SK-MEL-5 (cell line): ENCODE measurements at regions not wholly inside any gene's neighbourhood (a gene's known extent, or its start where the extent isn't known, plus 50 kb on each side); places are given as distances from the start of the nearest gene placed in this dataset.
"Not testable (repeated sequence)": the region's sequence is repeated elsewhere in the genome, so short reads cannot be mapped to it uniquely, and the experiment has no call there.

Experiments
- DNase-seq: peaks from one replicate; pipeline ENCODE4 v3.0.0-alpha.2; 2016; ENCODE audit warnings: low read depth, low spot score
- in situ Hi-C: cut with HindIII; loops from 2 replicates; pipeline ENCODE4 v1.10.0; 2016; ENCODE audit warnings: low sequenced_read_pairs, high pct_unique_total_duplicates, low pct_unique_long_range_greater_than_20kb

DNA sequence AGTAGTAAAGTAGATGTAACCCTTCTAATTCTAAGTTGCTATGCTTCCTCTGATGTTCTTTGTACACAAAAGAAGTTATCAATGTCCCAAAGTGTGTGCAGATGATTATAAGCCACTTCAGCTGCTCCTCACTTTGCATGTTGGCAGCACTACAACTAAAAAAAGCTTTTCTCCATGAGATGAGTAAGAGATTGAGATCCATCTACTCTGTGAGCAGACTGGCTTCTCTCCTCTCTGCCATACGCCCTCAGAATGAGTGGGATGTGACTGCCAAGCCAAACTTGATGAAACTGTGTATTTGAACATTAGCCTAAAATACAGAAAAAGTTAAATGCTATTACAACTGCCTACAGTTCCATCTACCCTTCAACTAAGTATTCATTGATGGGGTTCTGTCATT lies 102.9 kb upstream of the ETV1 start:
- in situ Hi-C loops: no loop called here
- DNase-seq: no peak

DNA sequence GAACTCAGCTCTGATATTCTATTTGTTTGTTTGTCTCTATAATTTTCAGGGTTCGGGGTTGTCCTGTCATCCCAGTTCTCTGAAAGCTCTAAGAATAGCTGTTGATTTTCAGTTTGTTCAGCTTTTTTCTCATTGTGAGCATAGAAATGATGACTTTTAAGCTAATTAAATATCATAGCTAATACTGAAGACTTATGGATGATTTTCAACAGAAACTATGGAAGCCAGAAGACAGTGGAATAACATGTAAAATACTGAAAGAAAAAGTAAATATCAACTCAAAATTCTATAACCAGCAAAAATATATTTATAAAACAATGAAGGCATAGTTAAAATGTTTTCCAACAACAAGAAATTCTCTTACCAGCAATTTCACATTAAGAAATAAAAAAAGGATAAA lies 96.4 kb upstream of the ETV1 start:
- peak; percentile 9 for DNase-seq
- in situ Hi-C loops: no loop called here

DNA sequence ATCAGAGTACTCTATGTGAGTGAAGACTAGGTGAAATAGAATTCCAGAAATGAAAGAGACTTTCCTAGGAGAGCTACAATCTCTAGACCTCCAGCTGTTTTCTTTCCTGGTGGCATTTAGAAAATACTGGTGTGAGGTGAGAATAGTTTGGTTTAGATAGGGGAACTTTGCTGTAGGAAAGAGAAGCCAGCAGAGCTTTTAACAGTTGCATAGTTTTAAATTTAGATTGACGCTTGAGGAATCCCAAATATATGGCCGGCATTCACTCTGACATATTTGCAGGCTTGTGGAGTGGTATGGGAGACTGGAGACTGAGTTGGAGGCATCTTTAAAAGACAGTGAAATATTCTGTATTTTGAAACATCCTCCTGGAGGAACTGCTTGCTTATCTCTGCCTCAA lies 94.3 kb upstream of the ETV1 start:
- DNase-seq: no peak
- in situ Hi-C loops: no loop called here

DNA sequence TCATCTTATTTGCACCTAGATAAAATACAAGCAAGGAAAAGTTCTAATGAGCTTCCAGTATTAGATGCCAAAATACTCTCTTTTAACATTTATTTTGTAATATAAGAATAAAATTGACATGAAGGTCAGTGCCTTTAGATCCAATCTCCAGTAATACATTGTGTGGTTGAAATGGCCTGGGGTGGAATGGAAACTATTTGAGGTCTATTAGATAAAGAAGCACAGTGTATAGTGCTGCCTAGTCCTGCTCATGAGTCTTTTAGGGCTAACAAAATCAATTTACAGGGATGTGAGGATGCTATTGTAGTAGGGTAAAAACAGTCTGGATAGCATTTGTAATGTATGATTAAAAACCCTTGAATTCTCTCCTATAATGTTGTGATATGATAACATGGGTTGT lies 84.5 kb upstream of the ETV1 start:
- DNase-seq: peak; percentile 88
- in situ Hi-C loops: no loop called here

DNA sequence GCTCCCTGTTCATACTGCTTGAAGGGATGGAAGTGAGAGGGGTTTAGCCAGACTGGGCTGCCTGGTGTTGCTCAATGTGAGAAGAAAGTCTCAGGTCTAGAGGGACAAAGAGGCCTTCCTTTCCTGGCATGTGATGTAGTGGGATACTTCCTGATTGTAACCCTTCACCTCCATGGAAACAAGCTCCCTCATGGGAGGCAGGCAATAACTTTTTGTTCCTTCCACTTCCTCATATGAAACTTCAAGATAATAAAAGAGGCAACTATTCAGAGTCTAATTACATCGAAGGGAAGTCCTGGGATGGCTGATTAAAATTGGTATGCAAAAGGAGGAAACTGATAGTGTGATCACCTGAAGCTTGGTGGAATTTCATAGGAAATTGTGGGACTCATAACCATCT lies 84.1 kb upstream of the ETV1 start:
- in situ Hi-C loops: no loop called here
- peak; percentile 49 for DNase-seq

DNA sequence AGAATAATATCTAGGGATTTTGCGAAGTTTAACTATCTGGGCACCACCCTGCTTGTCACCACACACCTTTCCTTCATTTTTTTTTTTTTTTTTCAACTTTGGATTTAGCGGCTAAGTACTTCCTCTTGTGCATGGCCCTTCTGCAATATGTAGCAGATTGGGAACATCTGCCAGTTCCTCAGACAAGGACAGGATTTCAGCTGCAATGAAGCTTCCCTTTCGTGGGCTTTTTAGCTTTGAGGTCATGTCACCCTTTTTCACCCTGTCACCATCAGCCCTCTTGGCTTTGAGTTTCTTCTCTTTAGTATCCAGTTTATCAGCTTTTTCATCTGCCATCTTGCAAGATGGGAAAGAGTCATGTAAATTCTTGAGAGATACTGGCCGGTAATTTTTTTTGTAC lies 81.6 kb upstream of the ETV1 start:
- in situ Hi-C loops: no loop called here
- no peak for DNase-seq

DNA sequence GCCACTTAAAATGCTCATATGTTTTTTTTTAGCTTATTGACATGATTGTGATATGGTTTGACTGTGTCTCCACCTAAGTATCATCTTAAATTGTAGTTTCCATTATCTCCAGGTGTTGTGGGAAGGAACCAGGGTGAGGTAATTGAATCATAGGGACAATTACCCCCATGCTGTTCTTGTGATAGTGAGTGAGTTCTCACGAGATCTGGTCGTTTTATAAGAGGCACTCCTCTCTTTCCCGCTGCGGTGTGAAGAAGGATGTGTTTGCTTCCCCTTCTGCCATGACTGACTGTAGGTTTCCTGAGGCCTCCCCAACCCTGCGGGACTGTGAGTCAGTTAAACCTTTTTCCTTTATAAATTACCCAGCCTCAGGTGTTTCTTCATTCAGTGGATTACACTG lies 80.5 kb upstream of the ETV1 start:
- in situ Hi-C loops: no loop called here
- DNase-seq: no peak

DNA sequence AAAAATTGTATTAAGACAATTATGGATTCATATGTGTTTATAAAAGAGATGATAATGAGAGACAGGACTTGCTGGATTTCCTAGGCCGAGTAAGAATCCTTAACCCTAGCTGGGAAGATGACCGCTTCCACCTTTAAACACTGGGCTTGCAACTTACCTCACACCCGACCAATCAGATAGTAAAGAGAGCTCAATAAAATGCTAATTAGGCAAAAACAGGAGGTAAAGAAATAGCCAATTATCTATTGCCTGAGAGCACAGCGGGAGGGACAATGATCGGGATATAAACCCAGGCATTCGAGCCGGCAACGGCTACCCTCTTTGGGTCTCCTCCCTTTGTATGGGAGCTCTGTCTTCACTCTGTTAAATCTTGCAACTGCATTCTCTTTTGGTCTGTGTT lies 77.3 kb upstream of the ETV1 start:
- DNase-seq, in situ Hi-C loops: not testable (repeated sequence)

DNA sequence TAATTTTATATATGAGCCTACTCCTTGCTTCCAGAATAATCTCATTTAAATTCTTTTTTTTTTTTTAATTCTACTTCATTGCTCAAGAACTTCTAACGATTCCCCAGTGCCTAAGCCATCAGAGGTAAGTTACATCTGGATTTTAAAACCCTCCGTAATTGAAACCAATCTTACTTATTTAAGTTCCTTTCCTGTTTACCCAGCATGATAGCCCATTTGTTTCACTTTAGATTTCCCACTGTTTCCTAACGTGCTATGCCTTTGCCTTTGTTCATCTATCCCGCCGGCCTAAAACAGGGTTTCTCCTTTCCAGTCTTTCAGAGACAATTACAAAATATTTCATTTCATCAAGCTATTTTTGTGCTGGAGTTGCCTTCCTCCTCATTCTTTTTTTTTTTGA lies 75.8 kb upstream of the ETV1 start:
- DNase-seq: no peak
- in situ Hi-C loops: no loop called here

DNA sequence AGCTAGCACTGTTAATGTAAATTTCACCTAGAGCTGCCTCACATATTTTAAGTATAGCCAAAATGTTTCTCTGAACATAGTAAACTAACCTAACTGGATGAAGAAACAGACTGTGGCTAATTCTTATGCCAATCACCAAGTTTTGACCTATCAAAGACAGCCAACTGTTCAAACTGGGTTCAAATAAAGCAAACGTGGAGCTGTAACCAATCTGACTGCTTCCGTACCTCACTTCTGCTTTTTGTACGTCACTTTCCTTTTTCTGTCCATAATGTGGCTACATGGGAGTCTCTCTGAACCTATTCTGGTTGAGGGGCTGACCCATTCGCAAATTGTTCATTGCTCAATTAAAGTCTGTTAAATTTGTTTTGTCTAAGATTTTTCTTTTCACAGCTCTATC lies 66.3 kb upstream of the ETV1 start:
- in situ Hi-C loops: no loop called here
- no peak for DNase-seq

DNA sequence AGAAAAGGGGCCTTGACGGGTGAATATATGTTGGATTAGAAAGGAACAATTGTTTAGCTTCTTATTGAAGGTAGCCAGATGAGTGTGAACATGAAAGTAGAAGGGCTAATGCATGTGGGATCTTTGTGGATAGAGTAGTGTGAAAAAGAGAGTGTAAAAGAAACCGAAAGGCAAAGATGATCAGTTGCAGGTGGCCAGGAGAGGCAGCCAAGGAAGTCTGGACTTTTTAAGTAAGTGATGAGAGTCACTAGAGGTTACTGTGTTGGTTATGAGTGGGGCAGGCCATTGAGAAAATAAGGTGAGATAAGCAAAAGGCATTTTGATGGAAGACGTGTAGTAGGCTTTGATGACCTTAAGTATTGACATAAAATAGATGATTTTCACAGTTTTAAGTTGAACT lies 64.7 kb upstream of the ETV1 start:
- in situ Hi-C loops: no loop called here
- no peak for DNase-seq

DNA sequence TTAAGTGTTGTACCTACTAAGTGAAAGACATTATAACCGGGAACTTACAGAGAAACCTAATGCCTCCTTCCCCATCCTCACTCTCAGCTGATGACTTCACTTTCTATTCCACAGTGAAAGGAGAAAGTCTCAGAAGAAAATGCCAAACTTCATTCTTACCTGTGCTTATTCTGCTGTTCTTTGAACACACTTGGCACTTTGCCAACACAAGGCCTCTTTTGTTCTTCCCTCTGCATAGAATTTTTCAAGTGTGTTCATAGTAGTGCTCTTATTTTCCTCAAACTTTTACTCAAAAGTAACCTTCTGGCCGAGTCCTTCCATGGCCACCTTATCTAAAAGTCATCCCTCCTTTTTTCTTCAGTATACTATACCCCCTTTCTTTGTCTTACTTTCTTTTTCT lies 59.4 kb upstream of the ETV1 start:
- DNase-seq: no peak
- in situ Hi-C loops: no loop called here

DNA sequence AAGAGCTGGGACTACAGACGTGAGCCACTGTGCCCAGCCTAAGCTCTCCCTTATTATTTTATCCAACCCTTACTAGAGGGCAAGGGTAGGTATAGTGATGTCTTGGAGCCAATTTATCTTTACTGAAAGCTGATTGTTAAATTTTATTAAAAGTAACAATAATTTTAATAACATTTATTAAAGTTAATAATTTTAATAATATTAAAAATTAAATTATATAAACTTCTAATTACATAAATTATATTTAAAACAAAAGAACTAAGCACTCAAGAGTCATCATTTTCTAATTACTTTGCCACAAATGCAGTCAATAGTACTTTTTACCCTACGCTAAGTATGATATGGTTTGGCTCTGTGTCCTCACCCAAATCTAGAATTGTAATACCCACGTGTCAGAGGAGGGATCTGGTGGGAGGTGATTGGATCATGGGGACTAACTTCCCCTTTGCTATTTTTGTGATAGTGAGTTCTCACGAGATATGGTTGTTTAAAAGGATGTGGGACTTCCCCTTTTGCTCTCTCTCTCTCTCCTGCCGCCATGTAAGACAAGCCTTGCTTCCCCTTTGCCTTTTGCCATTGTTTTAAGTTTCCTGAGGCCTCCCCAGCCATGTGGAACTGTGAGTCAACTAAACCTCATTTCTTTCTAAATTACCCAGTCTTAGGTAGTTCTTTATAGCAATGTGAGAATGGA lies 58.4 kb upstream of the ETV1 start:
- DNase-seq: no peak
- in situ Hi-C loops: no loop called here

DNA sequence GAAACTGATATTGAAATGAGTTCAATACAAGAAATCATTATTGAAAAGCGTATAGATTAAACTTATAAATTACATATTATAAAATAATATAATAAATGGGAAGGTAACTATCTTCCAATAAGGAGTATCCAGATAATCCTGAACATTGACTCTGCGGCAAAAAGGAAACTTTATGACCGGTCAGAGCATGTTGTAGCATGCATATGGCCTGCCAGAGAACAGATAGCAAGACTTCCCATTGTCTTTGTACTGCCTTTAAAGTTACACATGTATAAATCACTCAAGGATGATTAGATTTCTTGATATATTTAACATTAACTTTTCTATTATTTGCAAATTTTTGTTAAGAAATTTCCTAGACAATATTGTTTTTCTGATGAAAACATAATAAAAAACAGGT lies 56.2 kb upstream of the ETV1 start:
- DNase-seq: no peak
- in situ Hi-C loops: no loop called here

DNA sequence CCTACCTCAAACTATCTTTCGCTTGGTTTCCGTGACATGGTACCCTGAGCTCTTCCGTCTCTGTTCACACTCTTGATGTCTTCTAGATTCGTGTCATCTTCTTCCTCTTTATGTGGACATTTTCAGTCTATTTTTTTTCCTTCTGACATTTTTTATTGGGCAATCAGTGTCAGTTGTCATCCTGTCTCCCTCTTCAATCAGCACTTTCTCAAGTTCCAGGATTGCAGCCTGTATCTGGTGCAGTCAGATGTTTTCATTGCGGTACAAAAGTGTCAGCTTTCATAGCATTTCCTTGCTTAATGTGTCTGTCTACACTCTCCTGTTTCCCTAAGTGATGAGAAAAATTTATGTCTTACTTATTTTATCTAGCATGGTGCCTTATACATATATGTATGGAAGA lies 51.1 kb upstream of the ETV1 start:
- in situ Hi-C loops: no loop called here
- DNase-seq: no peak
